ENCODE measurements at regions not wholly inside any gene's neighbourhood (a gene's known extent, or its start where the extent isn't known, plus 50 kb on each side); places are given as distances from the start of the nearest gene placed in this dataset.
"Not testable (repeated sequence)": the region's sequence is repeated elsewhere in the genome, so short reads cannot be mapped to it uniquely, and the experiment has no call there.

- not testable (repeated sequence) for DNase-seq
Observed at GRCh38 chr22:11607215-11607614, 3920.8 kb upstream of the OR11H1 start.

GRCh38 chr22:11608486-11608885 is 3919.5 kb upstream of the OR11H1 start:
- DNase-seq: not testable (repeated sequence)

GRCh38 chr22:11609193-11609592 is 3918.8 kb upstream of the OR11H1 start:
- not testable (repeated sequence) for DNase-seq

- DNase-seq: not testable (repeated sequence)
Observed at GRCh38 chr22:11611280-11611679, 3916.7 kb upstream of the OR11H1 start.

- DNase-seq: not testable (repeated sequence)
Observed at GRCh38 chr22:11611876-11612275, 3916.1 kb upstream of the OR11H1 start.

- not testable (repeated sequence) for DNase-seq
Observed at GRCh38 chr22:11613081-11613897, 3914.7 kb upstream of the OR11H1 start.

- no peak for DNase-seq
Observed at GRCh38 chr22:11613898-11614755, 3913.9 kb upstream of the OR11H1 start.

- not testable (repeated sequence) for DNase-seq
Observed at GRCh38 chr22:11614798-11615433, 3913.1 kb upstream of the OR11H1 start.

- no peak for DNase-seq
Observed at GRCh38 chr22:11616811-11617210, 3911.2 kb upstream of the OR11H1 start.

GRCh38 chr22:11618322-11618662 is 3909.7 kb upstream of the OR11H1 start:
- DNase-seq: not testable (repeated sequence)

GRCh38 chr22:11618688-11619087 is 3909.3 kb upstream of the OR11H1 start:
- not testable (repeated sequence) for DNase-seq

- not testable (repeated sequence) for DNase-seq
Observed at GRCh38 chr22:11620921-11621762, 3906.8 kb upstream of the OR11H1 start.

- not testable (repeated sequence) for DNase-seq
Observed at GRCh38 chr22:11622774-11623173, 3905.2 kb upstream of the OR11H1 start.

GRCh38 chr22:11625711-11626421 is 3902.1 kb upstream of the OR11H1 start:
- DNase-seq: not testable (repeated sequence)

- DNase-seq: no peak
Observed at GRCh38 chr22:11626422-11626773, 3901.6 kb upstream of the OR11H1 start.

GRCh38 chr22:11627036-11627435 is 3901.0 kb upstream of the OR11H1 start:
- DNase-seq: not testable (repeated sequence)

GRCh38 chr22:11627436-11627797 is 3900.6 kb upstream of the OR11H1 start:
- no peak for DNase-seq

GRCh38 chr22:11627798-11628650 is 3900.0 kb upstream of the OR11H1 start:
- DNase-seq: no peak

GRCh38 chr22:11628651-11629511 is 3899.1 kb upstream of the OR11H1 start:
- DNase-seq: no peak
